Stimulated activated CD4-positive, alpha-beta T cell treated with anti-CD3 and anti-CD28 coated beads, Interleukin-12 subunit alpha, Interleukin-12 subunit beta, amount 100 ng/mL, for 4 hours (primary cell): ENCODE measurements at regions not wholly inside any gene's neighbourhood (a gene's known extent, or its start where the extent isn't known, plus 50 kb on each side); places are given as distances from the start of the nearest gene placed in this dataset.

Experiments
- DNase-seq: peaks from one replicate; pipeline ENCODE4 v3.0.0-alpha.2; 2020

GRCh38 chr7:93015101-93015778 is 102.5 kb downstream of the SAMD9 start:
- DNase-seq = no peak

GRCh38 chr7:93014410-93014809 is 103.4 kb downstream of the SAMD9 start:
- DNase-seq = no peak

GRCh38 chr7:93013446-93014061 is 104.2 kb downstream of the SAMD9 start:
- DNase-seq = no peak

- no peak for DNase-seq
Observed at GRCh38 chr7:93011351-93012294, 106.2 kb downstream of the SAMD9 start.

- no peak for DNase-seq
Observed at GRCh38 chr7:93008833-93009232, 108.9 kb downstream of the SAMD9 start.

GRCh38 chr7:93006480-93007095 is 111.2 kb downstream of the SAMD9 start:
- no peak for DNase-seq

GRCh38 chr7:93004906-93005305 is 112.9 kb downstream of the SAMD9 start:
- DNase-seq = no peak

- no peak for DNase-seq
Observed at GRCh38 chr7:92997719-92998118, 120.1 kb downstream of the SAMD9 start.

- DNase-seq = no peak
Observed at GRCh38 chr7:92997152-92997551, 120.6 kb downstream of the SAMD9 start.

- no peak for DNase-seq
Observed at GRCh38 chr7:92994901-92995300, 122.9 kb downstream of the SAMD9 start.

- no peak for DNase-seq
Observed at GRCh38 chr7:92992932-92993331, 124.8 kb downstream of the SAMD9 start.

- no peak for DNase-seq
Observed at GRCh38 chr7:92992483-92992882, 125.3 kb downstream of the SAMD9 start.

- DNase-seq = no peak
Observed at GRCh38 chr7:92991190-92991589, 126.6 kb downstream of the SAMD9 start.

- no peak for DNase-seq
Observed at GRCh38 chr7:92988941-92989545, 128.7 kb downstream of the SAMD9 start.

GRCh38 chr7:92988051-92988450 is 129.7 kb downstream of the SAMD9 start:
- DNase-seq = no peak

- no peak for DNase-seq
Observed at GRCh38 chr7:92987538-92987937, 130.2 kb downstream of the SAMD9 start.

- DNase-seq = no peak
Observed at GRCh38 chr7:92987095-92987494, 130.7 kb downstream of the SAMD9 start.

GRCh38 chr7:92982928-92983327 is 134.9 kb downstream of the SAMD9 start:
- no peak for DNase-seq

GRCh38 chr7:92976931-92977330 is 140.6 kb upstream of the CDK6 start:
- DNase-seq = no peak

- no peak for DNase-seq
Observed at GRCh38 chr7:92973974-92974373, 137.6 kb upstream of the CDK6 start.

- DNase-seq = no peak
Observed at GRCh38 chr7:92973293-92973731, 136.9 kb upstream of the CDK6 start.

GRCh38 chr7:92972441-92972840 is 136.1 kb upstream of the CDK6 start:
- no peak for DNase-seq

GRCh38 chr7:92969061-92969460 is 132.7 kb upstream of the CDK6 start:
- DNase-seq = no peak
